ENCODE measurements at regions not wholly inside any gene's neighbourhood (a gene's known extent, or its start where the extent isn't known, plus 50 kb on each side); places are given as distances from the start of the nearest gene placed in this dataset.

GRCh38 chr4:10201381-10202223, 85.0 kb upstream of the WDR1 start:
- DNase-seq: no peak

GRCh38 chr4:10200869-10201268, 84.3 kb upstream of the WDR1 start:
- no peak for DNase-seq

DNA sequence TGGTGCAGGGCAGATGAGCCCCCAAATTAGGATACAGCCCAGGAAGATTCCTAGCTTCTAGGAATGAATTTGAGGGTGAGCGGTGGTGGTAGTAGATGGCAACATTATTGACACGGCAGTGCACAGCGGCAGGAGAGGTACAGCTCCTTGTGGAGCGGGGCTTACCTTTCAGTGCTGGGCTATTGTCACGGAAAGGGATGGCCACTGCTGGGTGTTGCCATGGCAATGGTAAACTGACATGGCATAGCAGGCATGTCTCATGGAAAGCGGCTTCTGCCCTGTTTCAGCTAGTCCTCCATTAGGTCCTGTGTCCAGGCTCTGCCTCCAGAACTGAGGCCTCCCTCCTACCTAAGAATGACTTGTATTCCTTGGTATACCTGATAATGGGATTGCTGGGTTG, 81.8 kb upstream of the WDR1 start:
- no peak for DNase-seq

- no peak for DNase-seq
These were observed 81.4 kb upstream of the WDR1 start for GRCh38 chr4:10197952-10198351.

- DNase-seq: no peak
These were observed 79.6 kb upstream of the WDR1 start for GRCh38 chr4:10196191-10196590.

- DNase-seq: no peak
These were observed 75.7 kb upstream of the WDR1 start for GRCh38 chr4:10192331-10192730.

DNA sequence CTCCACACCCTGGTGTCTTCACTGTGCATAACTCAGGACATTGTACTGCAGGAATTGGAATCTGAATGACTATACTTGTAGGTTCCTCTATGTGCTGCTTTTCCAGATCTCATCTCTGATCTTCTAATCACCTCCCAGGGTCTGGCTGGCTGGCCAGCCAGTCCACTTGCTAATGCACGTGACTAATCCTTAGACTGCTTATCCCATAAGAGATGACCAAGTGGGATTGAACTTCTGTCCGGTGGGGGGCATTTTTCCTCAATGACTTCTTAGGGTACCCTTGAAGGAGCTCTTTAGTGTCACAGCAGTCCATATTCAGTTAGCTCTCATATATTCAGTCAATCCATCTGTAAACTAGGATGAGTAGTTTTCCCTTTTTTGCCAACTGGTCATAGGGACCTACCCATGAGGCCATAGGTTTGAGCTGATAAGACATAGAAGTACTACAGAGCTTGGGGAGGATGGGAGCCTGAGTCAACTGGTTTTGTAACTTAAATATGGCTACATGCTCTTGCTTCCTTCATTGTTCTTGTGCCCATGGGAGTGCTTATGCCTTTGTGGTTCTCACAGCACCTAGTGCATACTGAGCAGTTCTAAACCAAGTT, 71.9 kb upstream of the WDR1 start:
- DNase-seq: no peak

GRCh38 chr4:10186228-10187214, 69.9 kb upstream of the WDR1 start:
- no peak for DNase-seq

- DNase-seq: no peak
These were observed 69.1 kb upstream of the WDR1 start for GRCh38 chr4:10185518-10186227.

DNA sequence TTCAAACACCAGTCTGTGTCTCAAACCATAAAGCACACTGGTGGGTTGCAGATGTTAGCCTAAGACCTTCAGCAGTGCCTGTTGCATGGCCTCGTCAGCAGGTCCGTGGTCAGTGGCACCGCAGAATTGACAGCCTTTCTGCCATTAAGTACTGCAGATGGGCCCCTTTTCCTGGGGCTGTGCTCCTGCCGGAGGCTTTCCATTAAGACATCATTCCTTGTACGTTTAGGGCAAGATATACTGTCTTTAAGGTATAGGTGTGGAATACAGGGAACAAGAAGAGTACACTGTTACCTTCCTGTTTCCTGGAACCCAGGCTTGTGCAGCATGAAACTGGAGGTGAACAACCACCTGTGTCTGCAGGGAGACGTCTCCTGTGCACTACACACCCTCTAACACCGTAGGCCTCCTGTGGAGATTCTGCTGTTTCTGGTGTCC, 67.9 kb upstream of the WDR1 start:
- no peak for DNase-seq

- no peak for DNase-seq
These were observed 67.4 kb upstream of the WDR1 start for GRCh38 chr4:10184041-10184440.

DNA sequence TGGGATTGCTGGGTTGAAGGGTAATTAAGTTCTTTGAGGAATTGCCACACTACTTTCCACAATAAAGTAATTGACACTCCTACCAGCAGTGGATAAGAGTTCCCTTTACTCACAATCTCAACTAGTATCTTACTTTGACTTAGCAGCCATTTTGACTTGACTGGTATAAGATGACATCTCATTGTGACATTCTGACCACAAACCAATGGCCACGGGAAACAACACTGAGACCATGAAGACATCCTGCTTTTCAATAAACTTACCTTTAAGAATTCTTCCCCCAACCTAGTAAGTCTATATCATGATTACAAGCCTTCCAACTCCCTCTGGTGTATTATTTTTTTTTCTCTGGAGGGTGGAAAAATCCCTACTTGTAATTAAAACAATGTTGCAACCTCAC, 66.9 kb upstream of the WDR1 start:
- no peak for DNase-seq

- DNase-seq: no peak
These were observed 66.1 kb upstream of the WDR1 start for GRCh38 chr4:10182446-10183424.

GRCh38 chr4:10181745-10182445, 65.3 kb upstream of the WDR1 start:
- DNase-seq: no peak

DNA sequence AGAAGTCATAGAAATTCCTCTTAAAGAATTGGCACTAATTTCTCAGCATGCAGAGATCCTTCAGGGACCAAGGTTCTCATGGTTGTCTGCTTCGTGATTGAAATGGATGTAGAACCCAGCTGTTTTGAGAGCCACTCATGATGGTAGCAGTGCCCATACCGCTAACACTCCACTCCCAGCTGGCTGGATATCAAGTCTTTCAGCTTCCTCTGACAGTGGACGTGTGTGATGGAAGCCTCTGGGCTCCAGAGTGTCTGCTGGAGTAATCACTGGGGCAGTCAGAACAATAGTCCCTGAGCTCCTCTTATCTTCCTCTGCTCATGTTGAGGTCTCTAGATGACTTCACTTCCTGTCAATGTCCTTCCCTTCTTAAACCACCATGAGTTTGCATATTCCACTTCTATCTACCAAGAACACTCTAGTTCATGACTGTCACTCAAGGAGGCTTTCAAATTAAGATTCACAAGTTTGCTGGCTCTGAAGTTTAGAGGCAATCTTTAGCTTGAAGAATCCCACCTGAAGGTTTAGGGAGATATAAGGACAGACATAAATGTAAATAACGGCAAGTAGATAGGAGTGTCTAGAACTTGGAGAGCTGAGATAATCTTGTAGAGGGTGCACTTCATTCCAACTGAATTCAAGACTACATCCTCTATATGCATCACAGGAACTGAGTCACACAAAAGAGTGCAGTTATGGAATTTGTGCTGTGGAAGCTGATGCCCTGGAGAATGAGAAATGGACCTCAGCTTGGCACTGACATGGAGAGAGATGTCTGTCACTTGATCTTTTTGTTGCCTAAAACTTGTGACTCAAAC, 64.5 kb upstream of the WDR1 start:
- no peak for DNase-seq

DNA sequence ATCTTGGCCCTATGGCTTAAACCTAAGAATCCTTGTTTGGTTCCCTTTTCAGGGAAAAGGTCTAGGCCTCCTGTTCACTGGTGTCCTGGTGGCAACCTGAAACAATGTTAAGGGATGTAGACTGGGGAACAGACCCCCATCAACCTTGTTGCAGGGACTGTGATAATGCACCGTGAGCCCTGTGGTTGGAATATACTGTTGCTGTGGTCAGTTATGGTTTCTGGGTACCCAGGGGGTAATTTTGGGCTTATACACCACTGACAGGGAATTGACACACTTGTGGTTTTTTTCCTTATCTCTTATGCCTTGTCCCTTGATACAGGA, 64.0 kb upstream of the WDR1 start:
- DNase-seq: no peak

GRCh38 chr4:10179957-10180602, 63.5 kb upstream of the WDR1 start:
- no peak for DNase-seq

GRCh38 chr4:10178763-10179162, 62.2 kb upstream of the WDR1 start:
- DNase-seq: no peak

GRCh38 chr4:10175626-10176025, 59.0 kb upstream of the WDR1 start:
- DNase-seq: no peak
